GM19328 (cell line): ENCODE measurements at regions not wholly inside any gene's neighbourhood (a gene's known extent, or its start where the extent isn't known, plus 50 kb on each side); places are given as distances from the start of the nearest gene placed in this dataset.
"Not testable (repeated sequence)": the region's sequence is repeated elsewhere in the genome, so short reads cannot be mapped to it uniquely, and the experiment has no call there.

Experiments
- ATAC-seq: cut with Tn5 transposase; IDR thresholded peaks from one replicate; pipeline ENCODE4 v1.9.1; 2021; ENCODE audit warnings: mild to moderate bottlenecking, moderate library complexity; ENCODE audit not compliant: unreplicated experiment

GRCh38 chr7:118404211-118404610 is 179.7 kb downstream of the ANKRD7 start:
- no peak for ATAC-seq

- ATAC-seq: no peak
Observed at GRCh38 chr7:118418433-118418832, 193.9 kb downstream of the ANKRD7 start.

GRCh38 chr7:118420888-118421287 is 196.4 kb downstream of the ANKRD7 start:
- no peak for ATAC-seq

DNA sequence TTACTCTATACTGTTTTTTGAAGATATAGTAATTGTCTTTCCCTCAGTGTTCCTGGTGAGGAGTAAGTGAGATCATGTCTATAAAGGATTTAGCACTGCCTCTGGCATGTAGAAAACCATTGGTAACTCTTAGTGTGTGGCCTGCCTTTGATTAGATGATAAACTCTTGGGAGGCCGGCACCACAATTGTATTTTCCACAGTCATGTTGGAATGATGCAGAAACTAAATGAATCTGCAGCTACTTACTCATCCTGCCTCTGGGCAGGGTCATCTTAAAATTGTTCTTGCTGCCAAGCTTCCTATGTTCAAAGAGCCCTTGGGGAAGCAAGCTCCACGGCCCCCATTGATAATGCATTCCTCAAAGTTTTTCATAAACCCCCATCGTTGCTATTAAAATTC is 204.6 kb downstream of the ANKRD7 start:
- no peak for ATAC-seq

DNA sequence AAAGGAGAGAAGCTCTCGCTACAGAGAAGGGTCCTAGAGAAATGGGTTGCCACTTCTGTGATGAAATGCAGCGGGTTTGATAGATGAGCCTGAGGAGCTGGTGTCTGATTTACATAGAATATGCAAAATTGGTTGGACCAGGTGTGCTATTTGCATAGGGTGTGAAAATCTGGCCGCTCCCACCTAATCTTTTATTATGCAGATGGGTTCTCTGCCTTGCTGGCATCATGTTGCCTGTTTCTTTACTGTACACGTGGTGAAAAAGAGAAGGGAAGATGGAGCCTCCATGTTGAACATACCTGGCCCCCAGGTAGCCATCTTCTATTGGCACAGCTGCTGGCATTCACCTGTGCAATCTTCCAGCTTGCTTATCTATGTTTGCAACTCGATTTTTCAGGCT is 212.2 kb downstream of the ANKRD7 start:
- ATAC-seq: no peak

GRCh38 chr7:118449030-118449429 is 224.5 kb downstream of the ANKRD7 start:
- ATAC-seq: not testable (repeated sequence)

DNA sequence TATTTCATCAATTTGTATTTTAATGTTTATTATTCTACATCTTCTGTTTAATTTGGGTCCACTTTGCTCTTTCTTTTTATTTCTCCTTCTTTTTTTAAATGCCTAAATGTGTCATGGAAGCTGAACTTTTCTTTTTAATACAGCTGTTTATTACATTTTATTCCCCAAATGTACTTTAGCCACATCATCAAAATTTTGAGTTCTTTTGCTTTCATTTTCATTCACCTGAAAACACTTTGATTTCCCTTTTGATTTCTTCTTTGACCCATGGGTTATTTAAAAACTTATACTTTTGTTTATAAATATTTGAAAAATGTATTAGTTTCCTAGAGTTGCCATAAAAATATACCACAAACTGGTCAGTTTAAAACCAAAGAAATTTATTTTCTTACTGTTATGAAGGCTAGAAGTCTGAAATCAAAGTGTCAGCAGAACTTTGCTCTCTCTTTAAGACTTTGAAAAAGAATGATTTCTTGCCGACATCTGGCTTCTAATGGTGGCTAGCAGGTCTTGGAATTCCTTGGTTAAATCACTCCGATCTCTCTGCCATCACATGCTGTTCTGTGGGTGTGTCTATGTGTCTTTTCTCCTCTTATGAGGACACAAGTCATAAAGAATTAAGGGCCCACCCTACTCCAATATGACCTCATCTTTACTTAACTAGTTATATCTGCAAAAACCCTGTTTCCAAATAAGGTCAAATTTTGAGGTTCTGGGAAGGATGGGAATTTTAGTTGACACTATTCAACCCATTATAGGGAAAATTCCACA is 225.5 kb downstream of the ANKRD7 start:
- ATAC-seq: no peak

DNA sequence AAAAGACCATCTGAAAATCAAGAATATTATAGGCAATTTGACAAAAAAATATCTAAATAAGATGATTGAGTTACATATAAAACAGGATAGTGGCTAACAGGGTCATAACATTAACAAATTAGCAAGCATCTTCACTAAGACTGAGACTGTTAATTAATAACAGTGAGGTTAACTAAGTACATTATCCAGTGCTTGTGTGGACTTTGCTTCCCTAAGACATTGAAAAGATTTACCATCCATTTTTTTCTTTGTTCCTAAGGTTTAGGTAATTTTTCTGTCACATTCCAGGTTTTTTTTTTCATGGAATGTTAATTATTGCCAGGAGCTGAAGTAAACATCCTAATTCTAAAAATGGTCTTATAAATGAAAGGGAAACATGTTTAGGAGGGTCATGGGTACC is 227.6 kb downstream of the ANKRD7 start:
- ATAC-seq: no peak

DNA sequence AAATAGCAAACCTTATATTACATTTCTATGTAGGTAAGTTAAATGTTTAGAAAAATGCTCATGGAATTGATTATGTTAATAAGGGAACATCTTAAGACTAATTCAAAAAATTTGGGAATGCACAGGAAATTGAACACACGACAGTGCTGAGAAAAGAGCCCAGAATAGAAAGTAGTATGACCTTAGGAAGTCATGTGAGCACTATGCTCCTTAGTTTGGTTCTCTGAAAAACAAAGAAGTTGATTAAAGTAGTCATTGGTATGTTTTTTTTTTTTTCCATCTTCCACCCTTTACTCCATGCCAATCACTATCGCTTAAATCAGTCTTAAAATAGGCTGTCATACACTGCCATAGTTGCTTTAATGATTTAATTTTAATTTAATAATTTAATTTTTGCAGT is 242.9 kb downstream of the ANKRD7 start:
- no peak for ATAC-seq

GRCh38 chr7:118472581-118472980 is 248.1 kb downstream of the ANKRD7 start:
- no peak for ATAC-seq

GRCh38 chr7:118473271-118473670 is 248.8 kb downstream of the ANKRD7 start:
- ATAC-seq: no peak

DNA sequence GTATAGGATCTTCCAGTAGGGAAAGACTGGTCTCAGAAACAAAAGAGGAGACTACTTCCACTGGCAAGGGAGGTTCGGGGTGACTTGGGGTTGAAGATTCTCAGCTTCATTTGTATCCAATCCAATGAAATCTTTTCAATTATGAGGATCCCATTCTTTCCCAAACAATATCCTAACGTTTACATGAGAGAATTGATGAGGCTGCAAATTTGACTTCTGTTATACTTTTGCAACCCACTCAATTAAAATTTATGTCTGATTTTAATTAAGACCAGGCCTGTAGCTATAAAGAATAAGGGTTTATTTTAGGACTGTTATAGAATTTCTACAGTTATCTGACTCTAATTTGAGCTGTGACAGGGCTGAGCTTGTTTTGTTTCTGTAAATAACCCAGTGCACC is 251.5 kb downstream of the ANKRD7 start:
- ATAC-seq: no peak

- no peak for ATAC-seq
Observed at GRCh38 chr7:118477036-118477435, 252.5 kb downstream of the ANKRD7 start.

DNA sequence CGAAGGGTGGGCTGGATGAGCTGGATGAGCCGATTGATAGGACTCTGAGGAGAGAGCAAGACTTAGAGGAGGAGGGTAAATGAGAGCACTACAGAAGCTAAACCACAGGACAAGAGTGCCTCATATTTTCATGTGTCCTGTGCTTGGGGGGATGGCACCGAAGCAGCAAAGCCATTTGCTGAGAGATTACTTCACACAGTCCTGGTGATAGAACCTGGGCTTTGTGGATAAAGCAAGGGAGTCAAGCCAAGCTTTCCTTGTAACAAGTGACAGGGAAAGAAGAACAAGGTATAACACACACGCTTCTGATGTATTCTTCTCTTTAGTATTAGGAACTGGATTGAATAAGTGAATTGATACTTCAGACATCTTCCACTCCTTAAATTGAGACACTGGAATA is 253.7 kb downstream of the ANKRD7 start:
- no peak for ATAC-seq

DNA sequence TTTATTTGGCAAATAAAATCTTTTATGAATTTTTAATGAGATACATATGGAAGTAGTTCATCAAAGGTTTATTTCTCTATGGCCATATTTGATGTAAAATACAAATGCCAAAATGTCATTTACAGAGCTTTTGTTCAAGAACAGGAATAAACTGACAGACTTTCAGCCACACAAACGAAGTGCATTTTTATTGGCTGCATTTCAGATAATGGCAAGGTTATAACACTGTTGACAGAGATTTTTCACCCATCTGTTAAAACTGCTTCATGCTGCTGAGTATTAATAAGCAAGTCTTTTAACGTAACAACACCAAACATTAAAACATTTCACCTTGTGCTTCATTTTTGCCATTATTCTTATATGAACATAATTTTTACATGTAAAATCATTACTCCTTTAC is 254.4 kb downstream of the ANKRD7 start:
- ATAC-seq: no peak

DNA sequence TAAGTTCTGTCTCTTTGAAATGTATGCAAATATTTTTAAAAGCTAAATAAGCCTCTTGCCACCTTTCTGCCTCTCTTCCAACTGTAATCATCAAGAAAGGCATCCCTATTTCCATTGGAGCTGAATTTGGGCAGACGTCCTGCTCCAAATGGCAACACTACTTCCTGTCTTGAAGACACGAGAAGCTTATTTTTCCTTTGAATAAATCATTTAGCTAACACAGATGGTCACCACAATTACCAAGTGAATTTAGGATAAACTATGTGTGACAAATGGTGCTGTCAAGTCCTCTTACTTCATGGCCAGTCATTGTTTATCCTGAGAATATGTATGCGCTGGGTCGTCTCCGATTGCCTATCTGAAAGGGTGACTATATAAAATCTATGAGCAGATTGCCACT is 268.0 kb downstream of the ANKRD7 start:
- ATAC-seq: no peak

GRCh38 chr7:118496138-118496644 is 271.7 kb downstream of the ANKRD7 start:
- ATAC-seq: no peak

DNA sequence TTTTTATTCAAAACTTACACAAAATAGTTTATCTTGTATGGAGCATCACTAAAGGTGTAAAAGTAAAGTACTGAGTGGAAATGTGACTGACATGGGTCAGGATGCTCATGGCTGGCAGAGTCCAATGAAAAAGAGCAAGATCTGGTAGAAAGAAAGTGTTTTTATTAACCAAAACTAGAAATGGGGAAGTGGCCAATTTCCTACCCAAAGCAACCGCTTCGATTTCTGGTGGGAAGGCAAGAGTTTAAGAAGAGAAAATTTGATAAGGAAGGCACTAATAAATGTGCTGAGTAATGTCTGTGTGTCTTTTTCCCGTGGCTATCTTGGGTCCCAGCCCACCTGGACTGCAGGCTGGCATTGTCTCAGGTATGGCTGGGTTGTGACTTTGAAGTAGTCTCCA is 277.7 kb downstream of the ANKRD7 start:
- ATAC-seq: no peak

DNA sequence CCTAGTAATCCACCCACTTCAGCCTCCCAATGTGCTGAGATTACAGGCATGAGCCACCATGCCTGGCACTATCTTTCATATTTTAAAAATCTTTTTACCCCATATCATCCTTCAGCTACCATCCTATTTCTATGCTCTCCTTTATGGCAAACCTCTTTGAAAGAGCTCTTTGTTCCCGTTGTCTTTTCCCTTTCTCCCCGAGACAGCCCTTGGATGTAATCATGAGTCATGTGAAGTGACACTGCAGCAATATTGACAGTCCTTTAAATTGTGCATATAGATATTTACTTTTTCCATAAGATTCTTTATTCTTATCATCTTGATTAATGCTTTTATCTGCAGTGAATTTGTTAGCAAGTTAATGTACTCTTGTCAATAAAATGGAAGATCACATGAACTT is 286.6 kb downstream of the ANKRD7 start:
- no peak for ATAC-seq

DNA sequence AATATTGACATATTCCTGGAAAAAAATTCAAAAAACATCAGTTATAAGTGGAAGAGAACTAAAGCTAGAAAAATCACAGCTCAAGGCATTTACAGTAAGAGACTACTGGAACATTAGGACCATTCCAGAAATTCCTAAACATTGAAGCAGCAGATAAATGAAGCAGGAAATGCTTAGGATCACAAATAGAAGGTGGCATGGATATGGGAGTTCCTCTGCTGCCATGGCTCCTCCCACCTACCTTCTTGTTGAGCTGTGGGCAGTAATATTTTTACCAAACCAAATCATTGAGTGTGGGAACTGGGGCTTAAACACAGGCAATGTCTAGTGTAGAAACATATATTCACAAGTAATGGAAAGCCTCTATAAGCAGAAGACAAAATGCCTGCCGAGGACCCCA is 292.8 kb downstream of the ANKRD7 start:
- ATAC-seq: no peak

GRCh38 chr7:118525020-118525419 is 300.5 kb downstream of the ANKRD7 start:
- no peak for ATAC-seq

DNA sequence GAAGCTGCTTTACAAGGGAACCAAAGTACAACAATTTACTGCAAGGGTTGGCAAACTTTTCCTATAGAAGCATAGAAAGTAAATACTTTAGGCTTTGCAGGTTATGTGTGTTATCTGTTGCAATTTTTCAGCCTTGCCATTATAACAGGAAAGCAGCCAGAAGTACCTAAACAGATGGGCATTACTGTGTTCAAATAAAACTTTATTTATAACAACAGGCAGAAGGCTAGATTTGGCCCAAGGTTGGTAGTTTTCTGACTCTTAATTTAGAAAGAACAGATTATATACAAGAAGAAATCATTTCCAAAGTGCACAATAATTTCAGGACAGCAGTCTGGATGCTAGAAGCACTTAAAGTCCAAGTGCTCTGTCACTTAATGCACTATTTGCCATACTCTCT is 307.1 kb downstream of the ANKRD7 start:
- ATAC-seq: no peak

GRCh38 chr7:118559207-118559606 is 334.7 kb downstream of the ANKRD7 start:
- no peak for ATAC-seq
